22Rv1 (cell line): ENCODE measurements at regions not wholly inside any gene's neighbourhood (a gene's known extent, or its start where the extent isn't known, plus 50 kb on each side); places are given as distances from the start of the nearest gene placed in this dataset.

Experiments
- H3K27ac ChIP-seq: fragments of 450-650 bp; 2 replicates; pipeline ENCODE4 v1.5.1; 2017
- ZFX ChIP-seq: fragments of 450-650 bp; IDR thresholded peaks from 2 replicates; pipeline ENCODE4 v1.6.1; 2017; ENCODE audit warnings: antibody characterized with exemption, borderline replicate concordance
- TF ChIP-seq, protein P1 (sequence below): fragments of 450-650 bp; IDR thresholded peaks from 2 replicates; pipeline ENCODE4 v1.5.1; 2017; ENCODE audit warnings: mild to moderate bottlenecking

DNA sequence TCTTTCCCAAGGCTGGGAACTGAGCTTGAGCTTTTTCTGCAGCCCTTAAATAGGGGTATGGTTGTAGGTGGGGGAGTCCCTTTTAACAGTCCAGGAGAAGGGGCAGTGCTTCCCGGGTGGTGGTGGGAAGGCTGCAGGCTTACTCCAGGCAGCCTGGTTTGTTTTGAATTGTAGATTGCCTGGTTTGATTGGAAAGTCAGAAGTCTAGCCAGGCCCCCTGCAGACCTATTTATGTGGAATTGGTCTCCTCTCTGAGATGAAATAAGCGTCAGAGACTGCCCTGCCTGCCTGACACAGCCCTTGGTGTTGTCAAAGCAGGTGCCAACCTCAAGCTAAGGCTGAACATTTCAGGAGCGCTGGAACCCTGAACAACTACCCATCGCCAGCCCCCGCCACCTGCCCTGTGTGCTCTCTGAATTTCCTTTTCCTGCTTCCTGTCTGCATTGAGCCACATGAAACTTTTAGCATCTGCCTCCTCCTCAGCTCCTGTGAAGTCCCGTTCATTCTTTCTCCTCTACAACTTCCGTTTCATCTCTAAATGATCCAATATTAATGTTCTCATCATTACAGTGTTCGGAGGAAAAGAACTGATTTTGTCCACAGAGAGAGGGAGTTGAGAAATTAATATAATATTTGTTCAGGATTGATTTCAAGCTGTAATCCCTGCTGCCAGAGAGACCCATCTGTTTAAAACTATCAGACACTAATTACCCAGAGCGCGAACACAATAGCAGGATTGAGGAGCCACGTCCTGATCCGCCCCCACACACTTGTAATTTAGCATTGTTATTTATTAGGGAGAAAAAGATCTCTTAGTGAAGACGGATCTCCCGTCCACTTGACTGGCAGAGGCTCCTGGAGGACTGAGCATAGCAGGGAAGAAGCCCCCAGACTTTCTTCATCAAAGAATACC lies 136.5 kb downstream of the TRIM29 start:
- no peak overlapping the region for H3K27ac ChIP-seq
- no peak for TF ChIP-seq ZFX

- H3K27ac ChIP-seq: no peak overlapping the region
- TF ChIP-seq, protein P1, sequence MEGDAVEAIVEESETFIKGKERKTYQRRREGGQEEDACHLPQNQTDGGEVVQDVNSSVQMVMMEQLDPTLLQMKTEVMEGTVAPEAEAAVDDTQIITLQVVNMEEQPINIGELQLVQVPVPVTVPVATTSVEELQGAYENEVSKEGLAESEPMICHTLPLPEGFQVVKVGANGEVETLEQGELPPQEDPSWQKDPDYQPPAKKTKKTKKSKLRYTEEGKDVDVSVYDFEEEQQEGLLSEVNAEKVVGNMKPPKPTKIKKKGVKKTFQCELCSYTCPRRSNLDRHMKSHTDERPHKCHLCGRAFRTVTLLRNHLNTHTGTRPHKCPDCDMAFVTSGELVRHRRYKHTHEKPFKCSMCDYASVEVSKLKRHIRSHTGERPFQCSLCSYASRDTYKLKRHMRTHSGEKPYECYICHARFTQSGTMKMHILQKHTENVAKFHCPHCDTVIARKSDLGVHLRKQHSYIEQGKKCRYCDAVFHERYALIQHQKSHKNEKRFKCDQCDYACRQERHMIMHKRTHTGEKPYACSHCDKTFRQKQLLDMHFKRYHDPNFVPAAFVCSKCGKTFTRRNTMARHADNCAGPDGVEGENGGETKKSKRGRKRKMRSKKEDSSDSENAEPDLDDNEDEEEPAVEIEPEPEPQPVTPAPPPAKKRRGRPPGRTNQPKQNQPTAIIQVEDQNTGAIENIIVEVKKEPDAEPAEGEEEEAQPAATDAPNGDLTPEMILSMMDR: no peak
- no peak for TF ChIP-seq ZFX
Measured at GRCh38 chr11:119999220-119999619, 138.7 kb downstream of the TRIM29 start.

- TF ChIP-seq, protein P1: no peak
- TF ChIP-seq ZFX: no peak
- H3K27ac ChIP-seq: no peak overlapping the region
Measured at GRCh38 chr11:119996556-119996955, 141.4 kb downstream of the TRIM29 start.

- TF ChIP-seq ZFX: no peak
- TF ChIP-seq, protein P1: no peak
- H3K27ac ChIP-seq: no peak overlapping the region
Measured at GRCh38 chr11:119995730-119996491, 142.0 kb downstream of the TRIM29 start.

DNA sequence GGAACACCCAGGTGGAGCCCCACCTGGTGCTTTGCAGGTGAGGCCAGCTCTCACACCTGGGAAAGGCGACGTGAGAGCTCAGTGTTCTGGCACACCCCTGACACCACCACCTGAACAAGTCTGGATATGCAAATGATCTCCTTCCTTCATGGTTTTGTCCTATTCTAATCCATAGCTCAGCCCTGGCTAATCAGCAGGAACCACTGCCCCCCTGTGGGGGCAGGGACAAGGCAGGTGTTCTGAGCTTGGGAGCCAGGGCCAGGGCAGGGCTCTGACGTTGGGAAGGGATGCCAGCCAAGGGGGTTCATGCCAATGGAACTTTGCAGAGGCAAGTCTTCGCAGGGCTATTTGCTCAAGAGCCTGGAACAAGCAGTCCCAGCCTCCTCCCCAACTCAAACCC lies 144.2 kb downstream of the TRIM29 start:
- no peak for TF ChIP-seq ZFX
- TF ChIP-seq, protein P1: no peak
- H3K27ac ChIP-seq: no peak overlapping the region

- TF ChIP-seq ZFX: no peak
- TF ChIP-seq, protein P1: no peak
- H3K27ac ChIP-seq: no peak overlapping the region
Measured at GRCh38 chr11:119992171-119993051, 145.5 kb downstream of the TRIM29 start.

DNA sequence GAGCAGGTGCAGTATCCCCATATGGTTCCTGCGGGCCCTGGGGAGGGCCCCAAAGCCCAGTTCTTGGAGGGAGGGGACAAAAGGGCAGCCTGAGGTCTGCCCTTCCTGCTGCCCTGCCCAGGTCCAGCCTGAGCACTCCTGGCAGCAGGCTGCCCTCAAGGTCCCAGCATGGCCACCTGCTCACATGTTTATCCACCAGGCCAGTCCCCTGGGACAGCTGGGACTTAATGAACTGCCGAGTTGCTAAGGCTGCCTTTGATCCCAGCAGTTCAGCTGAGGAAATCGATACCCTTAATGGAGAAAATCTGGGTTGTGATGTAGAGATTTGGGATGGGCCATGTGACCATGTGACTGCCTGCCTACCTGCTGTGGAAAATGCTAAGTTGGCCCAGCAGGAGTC lies 146.2 kb downstream of the TRIM29 start:
- no peak for TF ChIP-seq ZFX
- TF ChIP-seq, protein P1: no peak
- H3K27ac ChIP-seq: no peak overlapping the region
